Right renal pelvis (tissue), 4 donors: ENCODE measurements at regions not wholly inside any gene's neighbourhood (a gene's known extent, or its start where the extent isn't known, plus 50 kb on each side); places are given as distances from the start of the nearest gene placed in this dataset.

Experiments
- DNase-seq, 4 donors: peaks; one replicate each; pipeline ENCODE4 v3.0.0-alpha.2; 2013; ENCODE audit warnings: low read depth in 4 of 4, low spot score in 3 of 4, missing footprints in 1 of 4

DNA sequence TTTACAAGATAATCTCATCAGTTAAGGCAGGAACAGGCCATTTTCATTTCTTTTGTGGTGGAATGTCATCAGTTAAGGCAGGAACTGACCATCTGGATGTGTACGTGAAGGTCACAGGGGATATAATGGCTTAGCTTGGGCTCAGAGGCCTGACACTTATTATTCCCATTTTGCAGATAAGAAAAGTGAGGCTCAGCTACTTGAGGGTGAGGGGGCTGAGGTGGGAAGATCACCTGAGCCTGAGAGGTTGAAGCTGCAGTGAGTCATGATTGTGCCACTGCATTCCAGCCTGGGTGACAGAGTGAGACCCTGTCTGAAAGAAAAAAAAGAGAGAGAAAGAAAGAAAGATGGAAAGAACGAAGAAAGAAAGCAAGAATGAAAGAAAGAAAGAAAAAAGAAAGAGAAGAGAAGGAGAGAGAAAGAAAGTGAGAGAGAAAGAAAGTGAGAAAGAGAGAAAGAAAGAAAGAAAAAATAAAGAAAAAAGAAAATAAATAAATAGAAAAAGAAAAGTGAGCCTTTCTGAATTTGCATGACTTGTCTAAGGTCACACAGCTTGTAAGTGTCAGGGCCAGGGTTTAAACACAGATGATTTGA is 142.0 kb downstream of the TMEM30B start:
- DNase-seq, result no peak

GRCh38 chr14:61132894-61133293 is 148.2 kb downstream of the TMEM30B start:
- DNase-seq, result no peak

DNA sequence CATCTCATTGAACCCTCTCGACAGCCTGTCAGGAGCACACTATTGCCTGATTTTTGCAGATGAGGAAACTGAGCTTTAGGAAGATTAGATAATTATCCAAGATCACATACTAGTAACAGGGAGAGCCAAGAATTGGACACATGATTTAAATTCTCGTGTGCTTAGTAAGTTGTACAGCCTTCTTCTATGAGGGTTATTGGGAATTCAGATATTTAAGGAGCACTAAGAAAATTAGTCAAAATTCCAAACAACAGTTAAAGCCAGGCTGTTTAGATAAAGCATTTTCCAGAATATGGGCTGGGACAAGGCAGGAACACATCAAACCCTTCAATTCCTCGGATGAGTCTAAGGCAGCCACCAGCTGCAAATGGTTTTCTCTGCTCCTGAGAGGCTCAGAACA is 148.8 kb downstream of the TMEM30B start:
- no peak for DNase-seq

GRCh38 chr14:61130512-61131260 is 149.6 kb downstream of the SLC38A6 start:
- DNase-seq, result peak in 1 of 4 donors; percentile 55

DNA sequence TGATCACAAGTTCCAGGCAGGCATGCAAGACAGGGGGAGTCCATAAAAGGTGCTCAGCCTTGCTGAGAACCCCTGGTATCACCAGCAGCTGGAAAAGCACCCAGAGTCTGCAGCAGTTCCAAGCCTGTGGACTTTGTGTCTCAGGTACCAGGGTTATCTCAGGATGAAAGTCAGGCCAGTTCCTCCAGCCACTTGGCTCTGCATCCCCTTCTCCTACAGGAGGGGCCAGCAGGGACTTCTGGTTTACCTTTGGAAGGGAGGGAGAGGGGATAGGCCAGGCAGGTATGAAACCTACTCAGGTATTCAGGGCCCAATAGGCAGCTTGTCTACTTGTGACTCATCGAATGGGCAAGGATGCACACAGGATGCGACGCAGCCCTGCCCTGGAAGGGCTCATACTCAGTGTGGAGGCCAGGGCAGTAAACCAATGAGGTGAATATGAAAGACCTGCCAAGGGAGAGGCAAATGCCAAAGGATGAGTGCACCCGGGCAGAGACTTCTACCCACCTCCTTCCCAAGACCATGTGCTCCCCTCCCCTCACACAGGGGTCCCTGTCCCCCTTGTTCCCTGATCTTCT is 148.2 kb downstream of the SLC38A6 start:
- DNase-seq, result no peak

GRCh38 chr14:61128382-61129167 is 147.5 kb downstream of the SLC38A6 start:
- no peak for DNase-seq

DNA sequence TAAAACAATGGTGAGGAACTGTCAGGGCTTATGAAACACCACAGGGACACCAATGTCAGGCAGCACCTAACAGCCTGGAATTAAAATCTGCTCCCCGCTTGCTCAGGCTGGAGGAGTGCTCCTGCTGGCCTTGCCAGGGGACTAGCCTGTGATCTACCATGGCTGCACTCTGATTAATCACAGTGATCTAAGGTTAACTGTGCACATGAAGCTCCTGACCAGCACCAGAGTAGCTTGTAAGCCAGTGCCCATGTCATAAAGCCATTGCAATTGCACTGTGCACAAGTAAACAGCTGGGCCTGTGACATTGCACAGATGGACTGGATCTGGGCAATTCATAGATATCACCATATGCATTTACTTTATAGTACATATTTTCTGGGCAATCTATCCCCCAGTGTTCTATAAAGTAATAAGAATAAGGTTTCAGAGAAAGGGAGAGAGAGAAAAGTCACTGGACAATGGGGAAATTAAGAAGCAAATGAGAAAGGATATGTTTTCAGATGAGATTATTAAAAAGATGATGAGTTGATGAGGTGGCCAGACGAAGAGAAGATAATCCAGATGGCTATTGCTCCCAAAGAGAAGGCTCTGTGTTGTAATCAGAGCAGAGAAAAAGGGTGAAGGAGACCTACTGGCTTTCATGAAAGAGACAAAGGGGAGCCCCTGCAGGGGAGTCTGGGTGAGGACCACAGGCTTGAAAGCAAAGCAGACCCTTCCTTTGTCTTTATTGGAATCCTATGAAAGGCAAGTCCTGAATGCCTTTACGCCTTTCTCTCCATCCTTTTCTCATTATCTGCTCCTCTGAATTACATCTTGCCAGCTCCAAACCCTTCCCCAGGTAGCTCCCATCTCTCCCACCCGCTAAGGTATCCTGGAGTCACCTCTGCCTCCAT is 145.8 kb downstream of the SLC38A6 start:
- DNase-seq, result no peak

GRCh38 chr14:61125867-61126572 is 145.0 kb downstream of the SLC38A6 start:
- no peak for DNase-seq

- no peak for DNase-seq
Observed at GRCh38 chr14:61125041-61125866, 144.2 kb downstream of the SLC38A6 start.

DNA sequence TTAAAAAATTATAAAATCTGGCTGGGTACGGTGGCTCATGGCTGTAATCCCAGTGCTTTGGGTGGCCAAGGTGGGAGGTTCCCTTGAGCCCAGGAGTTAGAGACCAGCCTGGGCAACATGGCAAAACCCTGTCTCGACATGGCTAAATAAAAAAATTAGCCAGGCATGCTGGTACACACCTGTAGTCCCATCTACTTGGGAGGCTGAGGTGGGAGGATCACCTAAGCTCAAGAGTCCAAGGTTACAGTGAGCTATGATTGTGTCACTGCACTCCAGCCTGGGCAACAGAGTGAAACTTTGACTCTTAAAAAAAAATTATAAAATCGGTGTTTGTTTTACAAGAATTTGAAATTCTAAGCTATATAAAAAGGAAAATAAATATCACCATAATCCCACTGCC is 141.8 kb downstream of the SLC38A6 start:
- DNase-seq, result no peak

DNA sequence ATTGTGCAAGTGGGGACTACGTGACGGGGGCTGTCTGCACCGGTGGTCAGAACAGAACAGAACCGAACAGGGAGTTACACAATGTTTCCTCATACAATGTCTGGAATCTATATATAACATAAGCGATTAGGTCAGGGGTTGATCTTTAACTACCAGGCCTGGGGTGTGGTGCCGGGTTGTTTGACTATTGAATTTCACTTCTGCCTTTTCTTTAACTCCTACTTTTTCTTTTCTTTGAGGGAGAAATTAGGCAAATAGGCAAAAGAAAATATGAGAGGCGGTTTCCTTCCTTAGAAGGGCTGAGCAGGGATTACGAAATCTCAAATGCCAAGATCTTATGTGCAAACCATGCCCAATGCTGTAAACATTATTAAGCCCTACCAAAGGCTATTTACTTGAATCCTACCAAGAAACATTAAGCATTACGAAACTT is 140.3 kb downstream of the SLC38A6 start:
- no peak for DNase-seq

DNA sequence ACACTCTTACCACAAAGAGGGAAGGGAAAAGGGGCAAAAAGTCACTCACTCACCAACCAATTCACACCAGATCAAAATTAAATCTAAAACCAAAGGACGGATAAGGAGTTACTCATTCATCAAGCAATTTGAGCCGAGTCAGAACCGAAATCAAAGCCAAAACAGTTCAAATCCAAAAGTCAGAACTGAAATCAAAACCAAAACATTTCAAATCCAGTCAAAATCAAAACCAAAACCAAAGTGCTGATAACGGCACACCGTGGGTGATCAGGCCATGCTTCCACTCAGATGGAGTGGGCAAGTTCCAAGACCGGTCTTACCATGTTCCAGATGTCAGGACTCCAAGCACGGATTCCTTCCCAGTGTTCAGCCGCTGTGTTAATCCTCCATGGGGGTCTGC is 139.5 kb downstream of the SLC38A6 start:
- no peak for DNase-seq

DNA sequence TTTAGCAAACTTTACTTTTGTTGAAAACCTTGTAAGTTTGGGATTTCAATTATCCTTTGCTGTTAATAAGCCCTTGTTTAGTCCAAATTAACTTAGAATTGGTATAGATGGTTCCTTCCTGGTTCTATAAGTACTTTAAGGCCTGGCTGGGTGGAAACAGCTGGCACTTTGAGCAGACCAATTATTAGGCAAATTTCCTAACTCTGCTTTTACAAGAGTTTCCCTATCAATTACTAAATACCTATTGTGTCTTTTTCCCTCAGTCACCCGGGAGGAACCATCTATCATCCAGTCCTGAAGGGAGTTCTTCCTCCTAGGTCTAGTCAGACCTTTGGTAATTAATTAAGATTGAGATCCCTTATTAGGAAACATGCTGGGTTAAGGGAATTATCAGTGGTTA is 138.0 kb downstream of the SLC38A6 start:
- DNase-seq, result no peak

DNA sequence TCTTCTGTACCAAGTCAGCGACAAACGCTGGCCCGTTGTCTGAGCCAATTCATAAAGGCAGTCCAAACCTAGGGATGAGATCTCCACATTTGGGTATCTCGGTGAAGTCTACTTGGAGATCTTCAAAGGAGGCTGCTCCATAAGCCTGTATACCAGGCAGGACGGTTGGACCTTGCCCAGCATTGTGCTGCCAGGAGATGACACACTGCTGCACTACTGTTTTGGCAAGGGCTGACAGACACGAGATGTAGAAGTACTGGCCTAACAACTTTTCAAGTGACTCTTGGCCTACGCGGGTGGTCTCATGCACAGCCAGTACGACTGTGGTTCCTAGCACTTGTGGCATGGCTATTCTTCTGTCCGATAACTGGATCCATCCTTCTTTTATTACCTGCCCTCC is 135.3 kb downstream of the SLC38A6 start:
- DNase-seq, result no peak

DNA sequence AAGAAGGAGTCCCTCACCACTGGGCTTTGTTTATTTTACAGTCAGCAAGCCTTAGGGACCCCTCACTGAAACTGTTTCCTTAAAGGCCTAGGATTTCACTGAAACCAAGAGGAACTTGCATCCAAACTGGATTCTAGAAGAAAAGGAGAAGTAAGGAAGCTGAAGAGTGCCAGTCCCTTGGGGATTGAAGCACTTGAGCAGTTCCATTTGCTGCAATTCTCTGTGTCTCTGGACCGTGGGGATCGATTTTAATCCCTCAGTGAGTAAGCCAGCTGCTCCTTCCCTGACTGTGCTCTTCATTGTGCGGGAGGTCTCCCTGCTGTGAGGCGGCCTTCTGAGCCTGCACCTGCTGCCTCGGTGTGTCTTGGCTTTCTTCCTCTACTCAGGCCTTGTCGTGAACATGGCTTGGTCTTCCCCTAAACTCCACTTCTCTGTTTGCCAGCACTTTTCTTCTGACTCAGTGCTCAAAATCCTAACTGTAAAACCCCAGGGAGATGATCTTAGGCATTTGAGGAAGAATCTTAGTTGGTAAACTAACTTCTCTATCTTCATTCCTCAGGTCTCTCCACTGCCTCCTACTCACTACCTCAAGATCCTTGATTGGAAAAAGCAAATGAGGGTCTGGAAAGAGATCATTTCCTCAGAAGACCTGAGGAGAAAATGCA is 132.6 kb downstream of the SLC38A6 start:
- DNase-seq, result no peak

GRCh38 chr14:61112506-61112905 is 131.5 kb downstream of the SLC38A6 start:
- no peak for DNase-seq

DNA sequence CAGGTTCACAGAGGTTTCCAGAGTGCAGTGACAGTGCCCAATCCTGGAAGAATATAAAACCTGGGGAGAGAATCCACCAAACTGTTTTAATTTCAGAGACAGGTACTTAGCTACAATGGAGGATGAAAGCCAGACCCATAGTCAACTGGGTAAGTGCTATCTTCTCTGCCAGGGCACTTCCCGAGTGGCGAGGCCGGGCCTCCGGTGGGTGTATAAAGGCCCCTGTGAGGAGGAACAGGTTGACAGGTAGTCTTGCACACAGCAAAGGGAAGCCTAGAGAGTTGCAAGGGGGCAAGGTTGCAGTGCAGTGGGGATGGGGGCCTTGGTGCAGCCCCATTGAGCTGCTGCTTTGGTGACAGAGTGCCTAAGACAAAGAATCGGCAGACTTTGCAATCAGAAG is 130.7 kb downstream of the SLC38A6 start:
- no peak for DNase-seq

DNA sequence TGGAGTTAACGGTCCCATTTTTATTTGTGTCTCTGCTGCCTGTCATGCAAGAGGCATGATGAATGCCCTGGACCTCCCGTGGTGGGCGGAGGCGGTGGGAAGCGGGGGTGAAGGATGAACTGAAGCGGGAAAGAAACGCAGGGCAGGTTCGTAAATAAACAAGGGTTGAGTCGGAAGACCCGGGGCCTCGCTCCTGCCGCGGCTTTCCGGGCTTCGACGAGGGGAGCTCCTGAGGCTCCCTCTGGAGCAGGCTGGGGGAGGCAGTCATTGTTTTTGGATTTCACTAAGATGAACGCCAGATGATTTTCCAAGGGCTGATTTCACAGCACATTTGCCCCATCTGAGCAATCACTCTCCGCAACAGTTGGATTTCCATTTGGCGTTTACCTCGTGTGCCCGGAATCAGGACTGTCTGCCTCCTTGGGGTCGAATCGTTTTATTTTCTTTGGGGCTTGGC is 130.2 kb downstream of the SLC38A6 start:
- no peak for DNase-seq
